ENCODE measurements at regions not wholly inside any gene's neighbourhood (a gene's known extent, or its start where the extent isn't known, plus 50 kb on each side); places are given as distances from the start of the nearest gene placed in this dataset.
"Not testable (repeated sequence)": the region's sequence is repeated elsewhere in the genome, so short reads cannot be mapped to it uniquely, and the experiment has no call there.

GRCh38 chr12:89870413-89871184 is 162.0 kb upstream of the ATP2B1 start:
- DNase-seq: no peak

GRCh38 chr12:89867611-89868010 is 159.0 kb upstream of the ATP2B1 start:
- DNase-seq: not testable (repeated sequence)

- DNase-seq: no peak
These were observed 155.8 kb upstream of the ATP2B1 start for GRCh38 chr12:89864411-89864810.

GRCh38 chr12:89863968-89864367 is 155.3 kb upstream of the ATP2B1 start:
- DNase-seq: no peak

GRCh38 chr12:89863493-89863938 is 154.9 kb upstream of the ATP2B1 start:
- no peak for DNase-seq

GRCh38 chr12:89862511-89863445 is 154.1 kb upstream of the ATP2B1 start:
- no peak for DNase-seq

GRCh38 chr12:89861086-89861485 is 152.4 kb upstream of the ATP2B1 start:
- no peak for DNase-seq

- no peak for DNase-seq
These were observed 151.0 kb upstream of the ATP2B1 start for GRCh38 chr12:89859508-89860220.

GRCh38 chr12:89858718-89859117 is 150.1 kb upstream of the ATP2B1 start:
- DNase-seq: no peak

- no peak for DNase-seq
These were observed 149.1 kb upstream of the ATP2B1 start for GRCh38 chr12:89857652-89858274.

GRCh38 chr12:89856431-89856830 is 147.8 kb upstream of the ATP2B1 start:
- DNase-seq: no peak

GRCh38 chr12:89848732-89849131 is 140.1 kb upstream of the ATP2B1 start:
- no peak for DNase-seq

GRCh38 chr12:89846473-89847055 is 137.9 kb upstream of the ATP2B1 start:
- DNase-seq: no peak

- no peak for DNase-seq
These were observed 137.1 kb upstream of the ATP2B1 start for GRCh38 chr12:89845767-89846166.

- no peak for DNase-seq
These were observed 136.7 kb upstream of the ATP2B1 start for GRCh38 chr12:89845366-89845765.

- no peak for DNase-seq
These were observed 135.9 kb upstream of the ATP2B1 start for GRCh38 chr12:89844539-89844938.

- no peak for DNase-seq
These were observed 131.7 kb upstream of the ATP2B1 start for GRCh38 chr12:89840162-89840922.

GRCh38 chr12:89839444-89839843 is 130.8 kb upstream of the ATP2B1 start:
- no peak for DNase-seq

- DNase-seq: no peak
These were observed 130.2 kb upstream of the ATP2B1 start for GRCh38 chr12:89838833-89839232.

- no peak for DNase-seq
These were observed 127.4 kb upstream of the ATP2B1 start for GRCh38 chr12:89836026-89836425.

GRCh38 chr12:89834676-89835075 is 126.0 kb upstream of the ATP2B1 start:
- no peak for DNase-seq
